ENCODE measurements at regions not wholly inside any gene's neighbourhood (a gene's known extent, or its start where the extent isn't known, plus 50 kb on each side); places are given as distances from the start of the nearest gene placed in this dataset.

- Histone ChIP-seq H3K9me3 (ENCODE audit: low read length) (no peaks in the 10 kb centered on the region), H4K20me1 (ENCODE audit: insufficient read depth, low read depth, low read length) (no peaks in the 10 kb centered on the region), H3K36me3 (ENCODE audit: insufficient read depth, low read length) (no peaks in the 10 kb centered on the region), H2AFZ (ENCODE audit: low read length) (no peak overlapping the region), H3K9me2 (replicated peaks; ENCODE audit: insufficient read depth, low read length) (no peaks in the 10 kb centered on the region), H3K4me3 (ENCODE audit: low read length) (no peak overlapping the region), H3K27me3 (ENCODE audit: low read length) (0 out of 2 replicates have a peak, but pooled peaks cover 3% of the 10 kb centered on the region), H3K4me2 (ENCODE audit: low read depth, low read length, poor library complexity, severe bottlenecking) (no peak overlapping the region), H3K79me2 (ENCODE audit: low read length) (no peaks in the 10 kb centered on the region), H3K4me1 (ENCODE audit: low read length) (no peaks in the 10 kb centered on the region), H3K27ac (ENCODE audit: low read length) (no peak overlapping the region), H3K9ac (ENCODE audit: low read length) (no peak overlapping the region)
- DNase-seq: no peak
Measured at GRCh38 chr14:83825843-83826242, 1704.1 kb upstream of the FLRT2 start.

GRCh38 chr14:83826838-83827237, 1703.1 kb upstream of the FLRT2 start:
- H3K4me3 ChIP-seq (ENCODE audit: low read length): no peak overlapping the region
- no peaks in the 10 kb centered on the region for H3K9me3 ChIP-seq (ENCODE audit: low read length)
- no peak overlapping the region for H3K4me2 ChIP-seq (ENCODE audit: low read depth, low read length, poor library complexity, severe bottlenecking)
- no peaks in the 10 kb centered on the region for H3K9me2 ChIP-seq (replicated peaks; ENCODE audit: insufficient read depth, low read length)
- no peaks in the 10 kb centered on the region for H4K20me1 ChIP-seq (ENCODE audit: insufficient read depth, low read depth, low read length)
- no peaks in the 10 kb centered on the region for H3K36me3 ChIP-seq (ENCODE audit: insufficient read depth, low read length)
- H3K27me3 ChIP-seq (ENCODE audit: low read length): 0 out of 2 replicates have a peak, but pooled peaks cover 3% of the 10 kb centered on the region
- no peaks in the 10 kb centered on the region for H3K4me1 ChIP-seq (ENCODE audit: low read length)
- no peak overlapping the region for H3K9ac ChIP-seq (ENCODE audit: low read length)
- H2AFZ ChIP-seq (ENCODE audit: low read length): no peak overlapping the region
- no peak overlapping the region for H3K27ac ChIP-seq (ENCODE audit: low read length)
- no peak for DNase-seq
- H3K79me2 ChIP-seq (ENCODE audit: low read length): no peaks in the 10 kb centered on the region

GRCh38 chr14:83827383-83827782, 1702.6 kb upstream of the FLRT2 start:
- no peaks in the 10 kb centered on the region for H3K9me3 ChIP-seq (ENCODE audit: low read length)
- H3K79me2 ChIP-seq (ENCODE audit: low read length): no peaks in the 10 kb centered on the region
- H3K4me2 ChIP-seq (ENCODE audit: low read depth, low read length, poor library complexity, severe bottlenecking): no peak overlapping the region
- H3K36me3 ChIP-seq (ENCODE audit: insufficient read depth, low read length): no peaks in the 10 kb centered on the region
- 0 out of 2 replicates have a peak, but pooled peaks cover 3% of the 10 kb centered on the region for H3K27me3 ChIP-seq (ENCODE audit: low read length)
- H4K20me1 ChIP-seq (ENCODE audit: insufficient read depth, low read depth, low read length): no peaks in the 10 kb centered on the region
- no peak overlapping the region for H3K4me3 ChIP-seq (ENCODE audit: low read length)
- no peak for DNase-seq
- H3K27ac ChIP-seq (ENCODE audit: low read length): no peak overlapping the region
- no peaks in the 10 kb centered on the region for H3K9me2 ChIP-seq (replicated peaks; ENCODE audit: insufficient read depth, low read length)
- H3K9ac ChIP-seq (ENCODE audit: low read length): no peak overlapping the region
- H2AFZ ChIP-seq (ENCODE audit: low read length): no peak overlapping the region
- H3K4me1 ChIP-seq (ENCODE audit: low read length): no peaks in the 10 kb centered on the region

DNA sequence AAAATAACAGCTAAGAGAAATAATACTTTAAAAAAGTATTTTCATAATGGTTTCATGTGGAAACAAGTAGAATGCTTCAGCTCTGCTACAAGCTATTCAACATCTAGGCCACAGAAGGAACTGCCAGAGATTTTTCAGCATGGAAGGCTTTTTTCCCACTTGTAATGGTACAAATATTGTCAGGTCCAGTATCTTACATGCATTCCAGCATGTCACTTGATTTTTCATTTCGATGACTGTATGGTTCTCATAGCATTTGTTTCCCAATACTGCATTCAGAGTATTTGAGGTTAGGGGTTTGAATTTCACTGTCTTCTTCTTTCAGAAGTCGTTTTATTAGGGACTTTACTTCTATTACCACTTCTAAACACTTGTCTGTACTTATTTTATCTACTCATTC, 1701.5 kb upstream of the FLRT2 start:
- no peak overlapping the region for H3K4me3 ChIP-seq (ENCODE audit: low read length)
- no peaks in the 10 kb centered on the region for H3K9me3 ChIP-seq (ENCODE audit: low read length)
- H2AFZ ChIP-seq (ENCODE audit: low read length): no peak overlapping the region; the same call in 1 of the 2 replicates
- no peaks in the 10 kb centered on the region for H4K20me1 ChIP-seq (ENCODE audit: insufficient read depth, low read depth, low read length)
- H3K4me2 ChIP-seq (ENCODE audit: low read depth, low read length, poor library complexity, severe bottlenecking): no peak overlapping the region
- H3K27ac ChIP-seq (ENCODE audit: low read length): no peak overlapping the region
- DNase-seq: no peak
- H3K9ac ChIP-seq (ENCODE audit: low read length): no peak overlapping the region
- H3K4me1 ChIP-seq (ENCODE audit: low read length): no peaks in the 10 kb centered on the region
- 0 out of 2 replicates have a peak, but pooled peaks cover 3% of the 10 kb centered on the region for H3K27me3 ChIP-seq (ENCODE audit: low read length)
- no peaks in the 10 kb centered on the region for H3K79me2 ChIP-seq (ENCODE audit: low read length)
- no peaks in the 10 kb centered on the region for H3K36me3 ChIP-seq (ENCODE audit: insufficient read depth, low read length)
- H3K9me2 ChIP-seq (replicated peaks; ENCODE audit: insufficient read depth, low read length): no peaks in the 10 kb centered on the region

DNA sequence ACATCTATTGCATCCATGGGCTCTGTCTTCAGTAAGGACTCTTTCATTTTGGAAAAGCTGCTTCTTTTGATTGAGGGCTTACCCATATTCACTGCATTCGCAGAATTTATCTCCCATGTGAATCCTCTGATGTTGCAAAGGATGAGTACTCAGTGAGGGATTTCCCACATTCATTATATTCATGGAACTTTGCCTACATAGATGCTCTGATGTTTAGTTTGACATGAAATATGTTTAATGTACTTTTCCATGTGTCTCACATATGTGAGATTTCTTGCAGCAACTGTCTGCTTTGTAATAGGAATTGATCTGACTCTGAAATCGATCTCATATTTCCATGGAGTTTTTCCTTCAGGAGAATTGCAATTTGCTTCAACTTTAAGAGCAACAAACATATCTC, 1699.6 kb upstream of the FLRT2 start:
- Histone ChIP-seq H4K20me1 (ENCODE audit: insufficient read depth, low read depth, low read length) (no peaks in the 10 kb centered on the region), H3K4me2 (ENCODE audit: low read depth, low read length, poor library complexity, severe bottlenecking) (no peak overlapping the region), H3K36me3 (ENCODE audit: insufficient read depth, low read length) (no peaks in the 10 kb centered on the region), H3K9ac (ENCODE audit: low read length) (no peak overlapping the region), H3K4me3 (ENCODE audit: low read length) (no peak overlapping the region), H3K79me2 (ENCODE audit: low read length) (no peaks in the 10 kb centered on the region), H3K9me3 (ENCODE audit: low read length) (no peaks in the 10 kb centered on the region), H3K27me3 (ENCODE audit: low read length) (0 out of 2 replicates have a peak, but pooled peaks cover 3% of the 10 kb centered on the region), H3K4me1 (ENCODE audit: low read length) (no peaks in the 10 kb centered on the region), H2AFZ (ENCODE audit: low read length) (no peak overlapping the region), H3K9me2 (replicated peaks; ENCODE audit: insufficient read depth, low read length) (no peaks in the 10 kb centered on the region), H3K27ac (ENCODE audit: low read length) (no peak overlapping the region)
- no peak for DNase-seq

DNA sequence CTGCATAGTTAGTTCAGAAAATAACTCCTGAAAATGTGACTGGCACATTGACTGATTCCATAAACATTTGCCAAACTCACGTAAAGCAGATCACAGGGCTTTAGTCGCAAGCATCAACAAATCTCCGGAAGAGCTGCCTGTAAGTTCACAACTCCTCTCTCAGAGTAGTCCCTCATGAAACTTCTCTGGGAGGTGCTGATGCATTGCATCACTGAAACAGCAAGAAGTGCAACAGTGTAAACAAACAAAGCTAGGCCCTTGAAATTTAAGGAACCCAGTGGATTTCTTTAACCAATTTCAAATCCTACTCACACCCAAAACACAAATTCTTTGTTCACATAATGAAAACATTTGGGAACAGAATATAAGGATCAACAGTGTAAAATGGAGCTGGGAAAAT, 1691.7 kb upstream of the FLRT2 start:
- H3K9me3 ChIP-seq (ENCODE audit: low read length): no peaks in the 10 kb centered on the region
- no peak overlapping the region for H3K4me3 ChIP-seq (ENCODE audit: low read length)
- H3K4me1 ChIP-seq (ENCODE audit: low read length): no peaks in the 10 kb centered on the region
- no peaks in the 10 kb centered on the region for H4K20me1 ChIP-seq (ENCODE audit: insufficient read depth, low read depth, low read length)
- DNase-seq: no peak
- no peak overlapping the region for H3K4me2 ChIP-seq (ENCODE audit: low read depth, low read length, poor library complexity, severe bottlenecking)
- no peak overlapping the region for H2AFZ ChIP-seq (ENCODE audit: low read length)
- no peak overlapping the region for H3K27ac ChIP-seq (ENCODE audit: low read length)
- no peak overlapping the region for H3K9ac ChIP-seq (ENCODE audit: low read length)
- no peaks in the 10 kb centered on the region for H3K9me2 ChIP-seq (replicated peaks; ENCODE audit: insufficient read depth, low read length)
- H3K27me3 ChIP-seq (ENCODE audit: low read length): no peaks in the 10 kb centered on the region
- H3K79me2 ChIP-seq (ENCODE audit: low read length): no peaks in the 10 kb centered on the region
- no peaks in the 10 kb centered on the region for H3K36me3 ChIP-seq (ENCODE audit: insufficient read depth, low read length)

DNA sequence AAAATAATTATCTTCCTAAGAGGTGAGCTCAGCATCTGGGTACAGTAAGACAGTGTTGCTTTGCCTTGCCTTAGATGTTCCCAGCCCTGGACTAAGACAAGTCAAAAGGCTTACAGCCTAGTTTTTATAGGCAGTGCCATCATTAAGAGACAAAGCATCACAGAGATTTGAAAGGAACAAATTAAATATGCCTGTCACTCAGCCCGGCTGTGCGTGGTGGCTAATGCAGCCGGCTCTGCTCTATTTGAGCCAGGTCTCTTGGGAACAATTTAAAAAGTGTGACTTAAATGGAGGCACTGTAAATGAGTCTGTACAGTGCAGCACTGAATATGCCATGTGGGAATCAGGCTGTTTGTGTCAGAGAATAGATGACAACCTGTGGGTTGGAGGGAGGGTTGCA, 1687.4 kb upstream of the FLRT2 start:
- no peaks in the 10 kb centered on the region for H3K4me1 ChIP-seq (ENCODE audit: low read length)
- no peak overlapping the region for H2AFZ ChIP-seq (ENCODE audit: low read length)
- H3K4me2 ChIP-seq (ENCODE audit: low read depth, low read length, poor library complexity, severe bottlenecking): no peak overlapping the region
- no peak overlapping the region for H3K27ac ChIP-seq (ENCODE audit: low read length)
- no peaks in the 10 kb centered on the region for H3K79me2 ChIP-seq (ENCODE audit: low read length)
- H3K9ac ChIP-seq (ENCODE audit: low read length): no peak overlapping the region
- no peak for DNase-seq
- H3K36me3 ChIP-seq (ENCODE audit: insufficient read depth, low read length): no peaks in the 10 kb centered on the region
- no peaks in the 10 kb centered on the region for H3K9me3 ChIP-seq (ENCODE audit: low read length)
- H4K20me1 ChIP-seq (ENCODE audit: insufficient read depth, low read depth, low read length): no peaks in the 10 kb centered on the region
- H3K4me3 ChIP-seq (ENCODE audit: low read length): no peak overlapping the region
- H3K9me2 ChIP-seq (replicated peaks; ENCODE audit: insufficient read depth, low read length): no peaks in the 10 kb centered on the region
- H3K27me3 ChIP-seq (ENCODE audit: low read length): peaks cover 4% of the 10 kb centered on the region; the same call in 1 of the 2 replicates

DNA sequence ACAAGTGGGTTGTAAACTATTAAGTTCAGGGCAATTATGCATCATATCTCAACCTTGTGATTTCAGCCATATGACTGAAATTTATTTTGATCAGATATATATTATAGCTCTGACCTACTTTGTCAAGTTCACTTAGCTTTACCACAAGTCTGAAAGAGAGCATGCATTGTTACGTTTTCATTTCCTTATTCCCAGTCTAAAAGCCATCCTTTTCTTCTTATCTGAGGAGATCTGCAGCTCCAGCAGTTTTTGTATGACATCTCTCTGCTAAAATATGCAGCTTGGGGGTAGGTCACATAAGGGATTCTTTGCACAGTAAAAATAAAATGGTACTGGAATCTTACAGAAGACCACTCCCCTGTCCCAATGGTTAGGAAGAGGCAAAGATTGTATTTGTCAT, 1682.8 kb upstream of the FLRT2 start:
- H3K9ac ChIP-seq (ENCODE audit: low read length): no peak overlapping the region
- H3K27ac ChIP-seq (ENCODE audit: low read length): no peak overlapping the region
- H3K9me3 ChIP-seq (ENCODE audit: low read length): no peaks in the 10 kb centered on the region
- H3K79me2 ChIP-seq (ENCODE audit: low read length): no peaks in the 10 kb centered on the region
- H3K27me3 ChIP-seq (ENCODE audit: low read length): peaks cover 4% of the 10 kb centered on the region; the same call in 1 of the 2 replicates
- H3K4me1 ChIP-seq (ENCODE audit: low read length): no peaks in the 10 kb centered on the region
- no peaks in the 10 kb centered on the region for H3K36me3 ChIP-seq (ENCODE audit: insufficient read depth, low read length)
- no peak overlapping the region for H2AFZ ChIP-seq (ENCODE audit: low read length)
- no peaks in the 10 kb centered on the region for H4K20me1 ChIP-seq (ENCODE audit: insufficient read depth, low read depth, low read length)
- H3K9me2 ChIP-seq (replicated peaks; ENCODE audit: insufficient read depth, low read length): no peaks in the 10 kb centered on the region
- no peak for DNase-seq
- H3K4me3 ChIP-seq (ENCODE audit: low read length): no peak overlapping the region
- H3K4me2 ChIP-seq (ENCODE audit: low read depth, low read length, poor library complexity, severe bottlenecking): no peak overlapping the region

DNA sequence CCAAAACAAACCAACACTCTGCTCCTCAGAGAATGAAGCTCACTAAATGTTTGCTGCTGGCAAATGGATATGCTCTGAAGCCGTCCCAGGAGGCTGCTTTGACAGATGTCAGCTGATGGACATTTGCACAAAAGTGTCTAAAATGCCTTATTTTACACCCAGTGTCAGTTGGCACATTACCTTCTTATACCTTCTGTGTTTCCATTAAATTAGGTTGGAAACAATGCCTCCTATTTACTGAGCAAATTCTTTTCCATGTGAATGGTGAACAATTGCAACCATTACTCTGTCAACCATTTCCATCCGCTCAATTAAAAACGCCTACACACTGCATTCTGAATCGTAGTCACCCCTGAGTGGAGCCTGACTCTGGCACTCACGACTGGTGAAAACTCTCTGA, 1679.9 kb upstream of the FLRT2 start:
- H3K4me3 ChIP-seq (ENCODE audit: low read length): no peak overlapping the region
- no peak overlapping the region for H3K9ac ChIP-seq (ENCODE audit: low read length)
- no peaks in the 10 kb centered on the region for H3K79me2 ChIP-seq (ENCODE audit: low read length)
- no peaks in the 10 kb centered on the region for H3K9me3 ChIP-seq (ENCODE audit: low read length)
- H2AFZ ChIP-seq (ENCODE audit: low read length): no peak overlapping the region
- no peaks in the 10 kb centered on the region for H3K9me2 ChIP-seq (replicated peaks; ENCODE audit: insufficient read depth, low read length)
- no peak overlapping the region for H3K27ac ChIP-seq (ENCODE audit: low read length)
- H3K4me1 ChIP-seq (ENCODE audit: low read length): no peaks in the 10 kb centered on the region
- no peaks in the 10 kb centered on the region for H3K36me3 ChIP-seq (ENCODE audit: insufficient read depth, low read length)
- no peak for DNase-seq
- no peak overlapping the region for H3K4me2 ChIP-seq (ENCODE audit: low read depth, low read length, poor library complexity, severe bottlenecking)
- H3K27me3 ChIP-seq (ENCODE audit: low read length): peaks cover 4% of the 10 kb centered on the region; the same call in 1 of the 2 replicates
- no peaks in the 10 kb centered on the region for H4K20me1 ChIP-seq (ENCODE audit: insufficient read depth, low read depth, low read length)
